B cell (primary cell): ENCODE measurements at regions not wholly inside any gene's neighbourhood (a gene's known extent, or its start where the extent isn't known, plus 50 kb on each side); places are given as distances from the start of the nearest gene placed in this dataset.

ENCODE experiments used
- ATAC-seq: fragments of 200-7000 bp; cut with Tn5 transposase; one replicate; pipeline ENCODE4 v1.10.0; 2021; ENCODE audit warnings: low read depth, mild to moderate bottlenecking, moderate number of reproducible peaks, moderate library complexity
- CTCF ChIA-PET: fragments of 350-600 bp; sonication (Branson Sonifier 250); formaldehyde crosslinking; loops from one replicate; lab custom pipeline; 2021; ENCODE audit warnings: antibody characterized with exemption, inconsistent platforms; lab: Charles Lee
- POLR2A ChIA-PET: fragments of 350-600 bp; sonication (Branson Sonifier 250); formaldehyde crosslinking; loops from one replicate; lab custom pipeline; 2021; ENCODE audit warnings: antibody characterized with exemption; lab: Charles Lee
- DNase-seq: peaks from one replicate; pipeline ENCODE4 v3.0.0; 2013
- H2AFZ ChIP-seq: 2 replicates; pipeline ENCODE4 v1.6.1; 2012; ENCODE audit warnings: mild to moderate bottlenecking, low read depth, low read length; ENCODE audit not compliant: insufficient read depth, poor library complexity, severe bottlenecking
- H3K27ac ChIP-seq, 2 donors: 1 replicate in 1 of 2; 2 replicates in 1 of 2; pipeline ENCODE4 v1.5.1; 2012 to 2013; ENCODE audit warnings: low read length in 2 of 2, mild to moderate bottlenecking in 2 of 2, moderate library complexity in 1 of 2
- H3K27me3 ChIP-seq, 4 experiments: fragments of 200-600 bp in 1 of 4; sonication (generic) in 1 of 4; replicated peaks in 1 of 4; 1 replicate in 2 of 4; 2 replicates in 2 of 4; pipeline versions ENCODE4 v1.6.1 to v1.7.0; 2013 to 2016; ENCODE audit warnings: low read length in 3 of 4, mild to moderate bottlenecking in 2 of 4, mixed read lengths in 1 of 4, moderate library complexity in 1 of 4; ENCODE audit not compliant: insufficient read depth in 4 of 4, control insufficient read depth in 3 of 4; ENCODE audit errors: control extremely low read depth in 1 of 4
- H3K36me3 ChIP-seq, 2 experiments: replicated peaks in 1 of 2; 1 replicate in 1 of 2; 2 replicates in 1 of 2; pipeline versions ENCODE4 v1.6.1 to v1.7.1; 2013; ENCODE audit warnings: low read length in 1 of 2; ENCODE audit not compliant: insufficient read depth in 2 of 2, control insufficient read depth in 1 of 2; ENCODE audit errors: control extremely low read depth in 1 of 2, extremely low read depth in 1 of 2
- H3K4me1 ChIP-seq, 2 donors: fragments of 200-600 bp in 1 of 2; sonication (generic) in 1 of 2; 1 replicate in 1 of 2; 2 replicates in 1 of 2; pipeline versions ENCODE4 v1.5.1 to v1.6.1; 2013 to 2017; ENCODE audit warnings: low read length in 2 of 2; ENCODE audit not compliant: control insufficient read depth in 2 of 2, insufficient read depth in 2 of 2
- H3K4me2 ChIP-seq: replicated peaks from 2 replicates; pipeline ENCODE3; 2012; ENCODE audit warnings: mild to moderate bottlenecking, low read depth, low read length; ENCODE audit not compliant: poor library complexity, severe bottlenecking
- H3K4me3 ChIP-seq, 5 experiments: fragments of 200-600 bp in 1 of 5; sonication (generic) in 1 of 5; 1 replicate in 3 of 5; 2 replicates in 2 of 5; pipeline versions ENCODE4 v1.5.1 to v1.7.0; 2011 to 2016; ENCODE audit warnings: low read length in 4 of 5, mild to moderate bottlenecking in 4 of 5, low read depth in 2 of 5, control low read depth in 1 of 5, moderate library complexity in 1 of 5; ENCODE audit not compliant: insufficient read depth in 1 of 5; ENCODE audit errors: control extremely low read depth in 1 of 5, extremely low read depth in 1 of 5
- H3K79me2 ChIP-seq: fragments of 200-600 bp; sonication (generic); one replicate; pipeline ENCODE4 v1.6.0; 2016; ENCODE audit warnings: low read length; ENCODE audit not compliant: control insufficient read depth, insufficient read depth
- H3K9ac ChIP-seq: fragments of 200-600 bp; sonication (generic); 2 replicates; pipeline ENCODE4 v1.6.1; 2017; ENCODE audit warnings: mild to moderate bottlenecking, low read length, moderate library complexity
- H3K9me3 ChIP-seq, 3 donors: one replicate each; pipeline versions ENCODE4 v1.6.1 to v1.7.1; 2013; ENCODE audit warnings: low read length in 2 of 3; ENCODE audit not compliant: control insufficient read depth in 2 of 3, insufficient read depth in 1 of 3; ENCODE audit errors: control extremely low read depth in 1 of 3
- H4K20me1 ChIP-seq: 2 replicates; pipeline ENCODE4 v1.6.0; 2012; ENCODE audit warnings: mild to moderate bottlenecking, low read length; ENCODE audit not compliant: insufficient read depth, control insufficient read depth, poor library complexity, severe bottlenecking
- H3K27ac Mint-ChIP-seq: one replicate; pipeline ENCODE4 v1.8.0; 2021; ENCODE audit warnings: mixed read lengths
- H3K27me3 Mint-ChIP-seq: one replicate; pipeline ENCODE4 v1.8.0; 2021; ENCODE audit warnings: mixed read lengths
- H3K4me1 Mint-ChIP-seq: one replicate; pipeline ENCODE4 v1.8.0; 2021; ENCODE audit warnings: mixed read lengths
- H3K4me3 Mint-ChIP-seq: one replicate; pipeline ENCODE4 v1.8.0; 2021; ENCODE audit warnings: mixed read lengths
- H3K9me3 Mint-ChIP-seq: one replicate; pipeline ENCODE4 v1.8.0; 2022; ENCODE audit warnings: mixed read lengths; ENCODE audit not compliant: insufficient read depth
- EZH2 ChIP-seq: IDR thresholded peaks from 2 replicates; pipeline ENCODE4 v1.6.1; 2012; ENCODE audit warnings: borderline replicate concordance, low read depth, mild to moderate bottlenecking, moderate library complexity, low read length; ENCODE audit not compliant: insufficient read depth, poor library complexity, severe bottlenecking
- WGBS: methylation state at CpG from one replicate; pipeline ENCODE4 v1.1.5; 2013; ENCODE audit warnings: missing lambda C conversion rate; ENCODE audit not compliant: insufficient coverage; 5-methylcytosine and 5-hydroxymethylcytosine counted together
- intact Hi-C: fragments of 100-400 bp; cut with micrococcal nuclease; formaldehyde crosslinking; loops from one replicate; pipeline ENCODE4 v1.10.0; 2022
- TF ChIP-seq, protein P1 (sequence below): fragments of 200-600 bp; IDR thresholded peaks from one replicate; pipeline ENCODE4 v1.8.0; 2022; ENCODE audit warnings: antibody characterized with exemption, mild to moderate bottlenecking

DNA sequence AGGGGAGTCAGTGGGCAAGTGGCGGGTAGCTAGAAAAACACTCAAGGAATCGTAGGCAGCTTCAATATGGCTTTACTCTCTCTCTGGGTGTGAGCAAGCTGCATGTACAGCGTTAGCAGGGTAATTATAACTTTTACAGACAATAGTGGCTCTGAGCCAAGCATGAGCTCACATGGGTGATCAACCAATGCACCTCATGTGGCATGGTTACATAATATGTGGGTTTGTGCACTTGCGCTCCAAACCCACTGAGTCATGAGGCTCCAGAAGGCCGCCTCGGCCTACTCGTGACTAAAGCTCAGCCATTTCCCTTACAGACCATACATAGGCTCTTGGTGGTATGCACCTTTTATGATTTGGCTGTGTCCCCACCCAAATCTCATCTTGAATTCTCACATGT, 78.4 kb upstream of the FBXL4 start:
- Histone ChIP-seq H3K79me2 (no peaks in the 10 kb centered on the region), H3K9me3 (peaks cover 0 to 33% (median 7%) of the 10 kb centered on the region in 3 donors), H3K27ac (no peak overlapping the region), H3K9ac (no peak overlapping the region), H3K4me2 (no peak overlapping the region), H2AFZ (no peak overlapping the region), H3K36me3 (no peaks in the 10 kb centered on the region), H3K4me1 (no peaks in the 10 kb centered on the region), H4K20me1 (no peaks in the 10 kb centered on the region), H3K27me3 (no peaks in the 10 kb centered on the region), H3K4me3 (no peak overlapping the region)
- ATAC-seq (no peak), DNase-seq (peak; percentile 52)
- CTCF ChIA-PET: no interaction called here
- H3K4me1 Mint-ChIP-seq: no peaks in the 10 kb centered on the region
- WGBS: 100% methylated on average over 2 of the region's 7 CpGs
- POLR2A ChIA-PET: no interaction called here
- no peak overlapping the region for H3K4me3 Mint-ChIP-seq
- H3K27me3 Mint-ChIP-seq: no peaks in the 10 kb centered on the region
- no peak overlapping the region for H3K27ac Mint-ChIP-seq
- intact Hi-C loops: no loop called here
- TF ChIP-seq EZH2: no peak
- TF ChIP-seq, protein P1, sequence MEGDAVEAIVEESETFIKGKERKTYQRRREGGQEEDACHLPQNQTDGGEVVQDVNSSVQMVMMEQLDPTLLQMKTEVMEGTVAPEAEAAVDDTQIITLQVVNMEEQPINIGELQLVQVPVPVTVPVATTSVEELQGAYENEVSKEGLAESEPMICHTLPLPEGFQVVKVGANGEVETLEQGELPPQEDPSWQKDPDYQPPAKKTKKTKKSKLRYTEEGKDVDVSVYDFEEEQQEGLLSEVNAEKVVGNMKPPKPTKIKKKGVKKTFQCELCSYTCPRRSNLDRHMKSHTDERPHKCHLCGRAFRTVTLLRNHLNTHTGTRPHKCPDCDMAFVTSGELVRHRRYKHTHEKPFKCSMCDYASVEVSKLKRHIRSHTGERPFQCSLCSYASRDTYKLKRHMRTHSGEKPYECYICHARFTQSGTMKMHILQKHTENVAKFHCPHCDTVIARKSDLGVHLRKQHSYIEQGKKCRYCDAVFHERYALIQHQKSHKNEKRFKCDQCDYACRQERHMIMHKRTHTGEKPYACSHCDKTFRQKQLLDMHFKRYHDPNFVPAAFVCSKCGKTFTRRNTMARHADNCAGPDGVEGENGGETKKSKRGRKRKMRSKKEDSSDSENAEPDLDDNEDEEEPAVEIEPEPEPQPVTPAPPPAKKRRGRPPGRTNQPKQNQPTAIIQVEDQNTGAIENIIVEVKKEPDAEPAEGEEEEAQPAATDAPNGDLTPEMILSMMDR: no peak
- H3K9me3 Mint-ChIP-seq: peaks cover 4% of the 10 kb centered on the region

DNA sequence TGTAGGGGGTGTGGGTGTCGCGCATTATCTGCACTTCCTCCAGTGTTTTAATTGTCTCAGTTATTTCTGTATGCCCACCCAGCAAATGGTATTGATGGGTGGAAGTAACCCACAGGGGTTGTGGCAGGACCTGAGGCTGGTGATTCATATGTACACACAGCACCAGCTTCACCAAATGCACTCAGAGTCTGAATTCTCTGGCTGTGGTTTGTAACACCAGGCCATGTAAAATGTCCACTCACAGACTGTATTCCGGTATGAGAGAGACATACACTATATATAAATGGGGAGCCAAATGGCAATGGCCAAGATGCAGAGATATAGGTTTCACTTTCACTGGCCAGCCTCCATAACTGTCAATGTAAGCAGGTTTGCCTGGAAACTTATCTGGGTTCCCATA, 76.3 kb upstream of the FBXL4 start:
- no peaks in the 10 kb centered on the region for H3K4me1 Mint-ChIP-seq
- H3K27me3 Mint-ChIP-seq: no peaks in the 10 kb centered on the region
- intact Hi-C loops: no loop called here
- Histone ChIP-seq H3K79me2 (no peaks in the 10 kb centered on the region), H3K9me3 (peaks cover 0 to 33% (median 7%) of the 10 kb centered on the region in 3 donors), H3K27me3 (no peaks in the 10 kb centered on the region), H2AFZ (no peak overlapping the region), H3K27ac (no peak overlapping the region), H3K4me2 (no peak overlapping the region), H3K36me3 (no peaks in the 10 kb centered on the region), H3K9ac (no peak overlapping the region), H3K4me1 (no peaks in the 10 kb centered on the region), H3K4me3 (no peak overlapping the region), H4K20me1 (no peaks in the 10 kb centered on the region)
- POLR2A ChIA-PET: no interaction called here
- H3K9me3 Mint-ChIP-seq: peaks cover 4% of the 10 kb centered on the region
- DNase-seq (no peak), ATAC-seq (no peak)
- H3K4me3 Mint-ChIP-seq: no peak overlapping the region
- CTCF ChIA-PET: no interaction called here
- WGBS: 100% methylated on average over 1 of the region's 3 CpGs
- TF ChIP-seq, protein P1: no peak
- TF ChIP-seq EZH2: no peak
- H3K27ac Mint-ChIP-seq: no peak overlapping the region
